CD14-positive monocyte (primary cell): ENCODE measurements at regions not wholly inside any gene's neighbourhood (a gene's known extent, or its start where the extent isn't known, plus 50 kb on each side); places are given as distances from the start of the nearest gene placed in this dataset.

Source experiments
- DNase-seq, 3 donors: peaks; one replicate each; pipeline ENCODE4 v3.0.0-alpha.2; 2011 to 2022
- H2AFZ ChIP-seq: 2 replicates; pipeline ENCODE4 v1.6.0; 2012; ENCODE audit warnings: mild to moderate bottlenecking, low read depth, low read length, inconsistent platforms; ENCODE audit not compliant: insufficient read depth, poor library complexity, severe bottlenecking
- H3K27ac ChIP-seq, 2 donors: 1 replicate in 1 of 2; 2 replicates in 1 of 2; pipeline ENCODE4 v1.5.1; 2012 to 2013; ENCODE audit warnings: low read length in 2 of 2, control low read depth in 1 of 2, inconsistent platforms in 1 of 2, low read depth in 1 of 2, mild to moderate bottlenecking in 1 of 2
- H3K27me3 ChIP-seq, 2 donors: one replicate each; pipeline versions ENCODE4 v1.6.0 to v1.6.1; 2011 to 2013; ENCODE audit warnings: low read length in 2 of 2; ENCODE audit not compliant: control insufficient read depth in 2 of 2, insufficient read depth in 2 of 2
- H3K36me3 ChIP-seq, 2 donors: replicated peaks in 1 of 2; 1 replicate in 1 of 2; 2 replicates in 1 of 2; pipeline versions ENCODE4 v1.5.1 to v1.6.1; 2012 to 2013; ENCODE audit warnings: low read length in 2 of 2, control low read depth in 1 of 2, inconsistent platforms in 1 of 2, mild to moderate bottlenecking in 1 of 2; ENCODE audit not compliant: insufficient read depth in 2 of 2, control insufficient read depth in 1 of 2
- H3K4me1 ChIP-seq, 2 donors: 1 replicate in 1 of 2; 2 replicates in 1 of 2; pipeline versions ENCODE4 v1.5.1 to v1.6.1; 2012 to 2013; ENCODE audit warnings: low read length in 2 of 2, control low read depth in 1 of 2, inconsistent platforms in 1 of 2, mild to moderate bottlenecking in 1 of 2, moderate library complexity in 1 of 2; ENCODE audit not compliant: insufficient read depth in 2 of 2, control insufficient read depth in 1 of 2
- H3K4me2 ChIP-seq: replicated peaks from 2 replicates; pipeline ENCODE3; 2012; ENCODE audit warnings: low read length, moderate library complexity, mild to moderate bottlenecking; ENCODE audit not compliant: poor library complexity, severe bottlenecking; ENCODE audit errors: extremely low read depth
- H3K4me3 ChIP-seq, 3 experiments: fragments of 200-600 bp in 1 of 3; sonication (generic) in 1 of 3; replicated peaks in 1 of 3; 1 replicate in 2 of 3; 2 replicates in 1 of 3; pipeline ENCODE4 v1.5.1; 2011 to 2013; ENCODE audit warnings: low read length in 3 of 3, mild to moderate bottlenecking in 3 of 3, control low read depth in 2 of 3, low read depth in 2 of 3, inconsistent platforms in 1 of 3, moderate library complexity in 1 of 3
- H3K79me2 ChIP-seq: 2 replicates; pipeline ENCODE4 v1.6.0; 2012; ENCODE audit warnings: mild to moderate bottlenecking, control low read depth, inconsistent platforms, low read length, moderate library complexity; ENCODE audit not compliant: insufficient read depth
- H3K9ac ChIP-seq: 2 replicates; pipeline ENCODE4 v1.6.0; 2017; ENCODE audit warnings: low read length, mild to moderate bottlenecking; ENCODE audit not compliant: insufficient read depth, poor library complexity, severe bottlenecking
- H3K9me3 ChIP-seq, 2 donors: replicated peaks in 1 of 2; 1 replicate in 1 of 2; 2 replicates in 1 of 2; pipeline versions ENCODE4 v1.5.1 to v1.6.1; 2012 to 2013; ENCODE audit warnings: low read length in 2 of 2, control low read depth in 1 of 2; ENCODE audit not compliant: control insufficient read depth in 1 of 2, insufficient read depth in 1 of 2
- H4K20me1 ChIP-seq: 2 replicates; pipeline ENCODE4 v1.6.0; 2012; ENCODE audit warnings: mild to moderate bottlenecking, low read length, control low read depth, moderate library complexity; ENCODE audit not compliant: insufficient read depth
- H3K27ac Mint-ChIP-seq, 7 donors: one replicate each; pipeline ENCODE4 v1.8.0; 2020; ENCODE audit warnings: mild to moderate bottlenecking in 7 of 7, mixed read lengths in 7 of 7, moderate library complexity in 6 of 7, inconsistent platforms in 2 of 7
- H3K27me3 Mint-ChIP-seq, 3 donors: one replicate each; pipeline ENCODE4 v1.8.0; 2021 to 2022; ENCODE audit warnings: low read depth in 3 of 3, mild to moderate bottlenecking in 3 of 3, mixed read lengths in 3 of 3, moderate library complexity in 3 of 3, inconsistent platforms in 1 of 3
- H3K36me3 Mint-ChIP-seq, 2 donors: one replicate each; pipeline ENCODE4 v1.8.0; 2020; ENCODE audit warnings: mixed read lengths in 2 of 2, inconsistent platforms in 1 of 2, mild to moderate bottlenecking in 1 of 2
- H3K4me1 Mint-ChIP-seq: one replicate; pipeline ENCODE4 v1.8.0; 2020; ENCODE audit warnings: mild to moderate bottlenecking, mixed read lengths
- H3K4me3 Mint-ChIP-seq, 2 donors: one replicate each; pipeline ENCODE4 v1.8.0; 2020; ENCODE audit warnings: mild to moderate bottlenecking in 2 of 2, mixed read lengths in 2 of 2, moderate library complexity in 1 of 2
- H3K9me3 Mint-ChIP-seq, 7 donors: one replicate each; pipeline ENCODE4 v1.8.0; 2020 to 2022; ENCODE audit warnings: mixed read lengths in 7 of 7, mild to moderate bottlenecking in 6 of 7, moderate library complexity in 6 of 7, inconsistent platforms in 2 of 7
- CTCF ChIP-seq: fragments of 200-600 bp; IDR thresholded peaks from one replicate; pipeline ENCODE4 v1.8.0; 2022; ENCODE audit warnings: antibody characterized with exemption, mild to moderate bottlenecking
- WGBS: methylation state at CpG from one replicate; pipeline ENCODE4 v1.1.5; 2013; ENCODE audit warnings: missing lambda C conversion rate; ENCODE audit not compliant: insufficient coverage; 5-methylcytosine and 5-hydroxymethylcytosine counted together
- intact Hi-C, 2 donors: fragments of 100-400 bp; cut with micrococcal nuclease; formaldehyde crosslinking; loops; one replicate each; pipeline versions ENCODE4 v1.15.0 to v1.15.1; 2023

DNA sequence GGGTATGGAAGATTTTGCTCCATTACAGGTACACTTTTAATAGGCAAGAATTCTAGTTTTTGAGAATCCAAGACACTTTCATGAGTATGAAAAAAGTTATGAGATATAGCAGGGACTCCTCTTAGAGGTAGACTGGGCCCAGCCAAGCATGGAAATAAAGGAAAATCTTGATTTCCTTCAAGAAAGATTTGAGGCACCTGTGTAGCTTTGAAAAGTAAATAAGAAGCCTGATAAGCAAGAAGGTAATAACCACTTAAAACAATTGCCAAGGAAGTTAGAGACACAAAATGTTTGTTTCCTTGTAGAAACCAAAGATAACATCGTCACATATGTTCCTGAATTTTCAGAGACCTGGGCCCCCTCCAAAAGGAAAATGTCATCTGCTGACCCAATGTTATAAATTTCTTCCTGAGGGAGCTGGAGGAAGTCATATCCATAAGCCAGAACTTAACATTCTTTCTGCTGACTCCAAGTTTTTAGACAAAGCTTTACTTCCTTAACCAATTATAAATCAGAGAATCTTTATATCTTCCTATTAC lies 314.5 kb upstream of the ANO3 start:
- Histone ChIP-seq H3K27me3 (no peaks in the 10 kb centered on the region), H3K4me3 (no peak overlapping the region), H2AFZ (no peak overlapping the region), H3K9me3 (no peaks in the 10 kb centered on the region), H3K79me2 (no peaks in the 10 kb centered on the region), H3K36me3 (no peaks in the 10 kb centered on the region), H3K27ac (no peak overlapping the region), H3K4me1 (no peaks in the 10 kb centered on the region), H3K4me2 (no peak overlapping the region), H3K9ac (no peak overlapping the region), H4K20me1 (no peaks in the 10 kb centered on the region)
- Mint-ChIP-seq H3K4me3 (no peak overlapping the region), H3K4me1 (no peaks in the 10 kb centered on the region), H3K27ac (no peak overlapping the region), H3K36me3 (no peaks in the 10 kb centered on the region), H3K9me3 (no peaks in the 10 kb centered on the region), H3K27me3 (peaks cover 0 to 1% (median 0%) of the 10 kb centered on the region in 3 donors)
- intact Hi-C loops, result no loop called here
- no peak for TF ChIP-seq CTCF
- WGBS, result no CpG with 5 or more reads among the region's 1 CpG
- DNase-seq, result no peak

- Mint-ChIP-seq H3K4me3 (no peak overlapping the region), H3K27me3 (peaks cover 0 to 1% (median 0%) of the 10 kb centered on the region in 3 donors), H3K4me1 (no peaks in the 10 kb centered on the region), H3K36me3 (no peaks in the 10 kb centered on the region), H3K27ac (no peak overlapping the region), H3K9me3 (no peaks in the 10 kb centered on the region)
- no peaks in the 10 kb centered on the region for H3K4me1 ChIP-seq
- no CpG with 5 or more reads among the region's 2 CpGs for WGBS
- no peak for DNase-seq
- intact Hi-C loops, result no loop called here
- H3K4me2 ChIP-seq, result no peak overlapping the region
- no peaks in the 10 kb centered on the region for H3K36me3 ChIP-seq
- H4K20me1 ChIP-seq, result no peaks in the 10 kb centered on the region
- no peak for TF ChIP-seq CTCF
- no peak overlapping the region for H3K9ac ChIP-seq
- no peaks in the 10 kb centered on the region for H3K27me3 ChIP-seq
- H3K9me3 ChIP-seq, result no peaks in the 10 kb centered on the region
- no peak overlapping the region for H3K27ac ChIP-seq
- H2AFZ ChIP-seq, result no peak overlapping the region
- H3K4me3 ChIP-seq, result no peak overlapping the region
- no peaks in the 10 kb centered on the region for H3K79me2 ChIP-seq
Observed at GRCh38 chr11:26017903-26018302, 314.0 kb upstream of the ANO3 start.
